Spleen (tissue), 11 donors: ENCODE measurements at regions not wholly inside any gene's neighbourhood (a gene's known extent, or its start where the extent isn't known, plus 50 kb on each side); places are given as distances from the start of the nearest gene placed in this dataset.

Experiments used
- DNase-seq: peaks from one replicate; pipeline ENCODE4 v3.0.0-alpha.2; 2020
- H3K27ac ChIP-seq, 8 donors: fragments of 200-600 bp; sonication (generic) in 7 of 8; 1 replicate in 4 of 8; 2 replicates in 4 of 8; pipeline versions ENCODE4 v1.5.0 to v1.8.0; 2016 to 2021; ENCODE audit warnings: inconsistent platforms in 4 of 8, mild to moderate bottlenecking in 4 of 8, moderate library complexity in 1 of 8
- H3K27me3 ChIP-seq, 7 donors: fragments of 200-600 bp; sonication (generic) in 6 of 7; replicated peaks in 1 of 7; 1 replicate in 4 of 7; 2 replicates in 3 of 7; pipeline versions ENCODE4 v1.5.0 to v1.8.0; 2016 to 2021; ENCODE audit warnings: inconsistent platforms in 3 of 7, mild to moderate bottlenecking in 1 of 7
- H3K36me3 ChIP-seq, 6 donors: fragments of 200-600 bp; sonication (generic) in 5 of 6; 1 replicate in 4 of 6; 2 replicates in 2 of 6; pipeline versions ENCODE4 v1.5.0 to v1.8.0; 2016 to 2021; ENCODE audit warnings: inconsistent platforms in 2 of 6
- H3K4me1 ChIP-seq, 6 donors: fragments of 200-600 bp; sonication (generic) in 5 of 6; 1 replicate in 3 of 6; 2 replicates in 3 of 6; pipeline versions ENCODE4 v1.5.0 to v1.8.0; 2016 to 2021; ENCODE audit warnings: inconsistent platforms in 3 of 6
- H3K4me3 ChIP-seq, 8 donors: fragments of 200-600 bp; sonication (generic) in 7 of 8; 1 replicate in 4 of 8; 2 replicates in 4 of 8; pipeline versions ENCODE4 v1.5.0 to v1.8.0; 2016 to 2021; ENCODE audit warnings: inconsistent platforms in 4 of 8, mild to moderate bottlenecking in 4 of 8, moderate library complexity in 2 of 8
- H3K9me3 ChIP-seq, 8 donors: fragments of 200-600 bp; sonication (generic) in 7 of 8; 1 replicate in 4 of 8; 2 replicates in 4 of 8; pipeline versions ENCODE4 v1.5.0 to v1.8.0; 2016 to 2021; ENCODE audit warnings: inconsistent platforms in 4 of 8
- CTCF ChIP-seq, 11 experiments: fragments of 200-600 bp in 7 of 11; fragments of 450-650 bp in 4 of 11; sonication (generic) in 4 of 11; IDR thresholded peaks in 8 of 11; conservative IDR thresholded peaks in 3 of 11; 1 replicate in 7 of 11; 2 replicates in 4 of 11; pipeline versions ENCODE4 v1.4.0 to v1.8.0; 2016 to 2021; ENCODE audit warnings: antibody characterized with exemption in 11 of 11, inconsistent platforms in 4 of 11, mild to moderate bottlenecking in 1 of 11
- POLR2A ChIP-seq, 3 donors: fragments of 450-650 bp; IDR thresholded peaks; one replicate each; pipeline ENCODE4 v1.5.1; 2017; ENCODE audit warnings: antibody characterized with exemption in 3 of 3, mild to moderate bottlenecking in 1 of 3
- POLR2AphosphoS5 ChIP-seq, 3 donors: sonication (generic); formaldehyde crosslinking; IDR thresholded peaks; one replicate each; pipeline ENCODE4 v1.5.1; 2017; ENCODE audit warnings: antibody characterized with exemption in 3 of 3
- WGBS, 5 donors: extraction: QIAGEN DNeasy Blood & Tissue Kit in 3 of 5; methylation state at CpG; one replicate each; pipeline versions ENCODE4 v1.1.5 to v1.1.7; 2013 to 2018; 5-methylcytosine and 5-hydroxymethylcytosine counted together
- intact Hi-C: fragments of 100-400 bp; cut with DNase I; formaldehyde crosslinking; loops from one replicate; pipeline ENCODE4 v1.15.0; 2023; ENCODE audit warnings: low total_unique reads
- donor health status: healthy with polysubstance abuse.
- donor health status: DM: no; HTN: no; CAD: no; lungs with moderate emphysema.
- donor health status: DM: no; HTN: no; CAD: no.
- donor health status: Bipolar disorder and iron deficiency.
- donor health status: healthy.
- donor health status: DM: no; HTN: no; CAD: no.
- donor health status: DM: yes; HTN: yes; CAD: no.

GRCh38 chr22:44380756-44381486 is 68.2 kb upstream of the SHISAL1 start:
- 76 to 85% (median 80%) methylated on average over 12 to 15 of the region's 15 CpGs for WGBS, 5 donors
- Histone ChIP-seq H3K36me3 (no peaks in the 10 kb centered on the region), H3K27ac (no peak overlapping the region), H3K27me3 (peaks cover 0 to 44% (median 0%) of the 10 kb centered on the region in 7 donors), H3K9me3 (peaks cover 0 to 27% (median 25%) of the 10 kb centered on the region in 8 donors), H3K4me1 (no peaks in the 10 kb centered on the region), H3K4me3 (no peak overlapping the region)
- intact Hi-C loops = no loop called here
- peak; percentile 58 for DNase-seq
- TF ChIP-seq POLR2A (IDR thresholded peaks at IDR 0.05) (no peak), POLR2AphosphoS5 (IDR thresholded peaks at IDR 0.05) (no peak), CTCF (IDR thresholded peaks at IDR 0.05 in 8 of 11, conservative IDR thresholded peaks at IDR 0.05 in 3 of 11) (no peak)

GRCh38 chr22:44379817-44380755 is 67.3 kb upstream of the SHISAL1 start:
- Histone ChIP-seq H3K27me3 (peaks cover 0 to 37% (median 0%) of the 10 kb centered on the region in 7 donors), H3K9me3 (peaks cover 0 to 34% (median 33%) of the 10 kb centered on the region in 8 donors), H3K4me3 (no peak overlapping the region), H3K27ac (no peak overlapping the region), H3K4me1 (no peaks in the 10 kb centered on the region), H3K36me3 (no peaks in the 10 kb centered on the region)
- intact Hi-C loops = no loop called here
- no peak for TF ChIP-seq CTCF (IDR thresholded peaks at IDR 0.05 in 8 of 11, conservative IDR thresholded peaks at IDR 0.05 in 3 of 11)
- TF ChIP-seq POLR2A (IDR thresholded peaks at IDR 0.05) = no peak
- TF ChIP-seq POLR2AphosphoS5 (IDR thresholded peaks at IDR 0.05) = no peak
- WGBS, 5 donors = 75 to 86% (median 77%) methylated on average over 13 to 14 of the region's 14 CpGs
- peak; percentile 37 for DNase-seq

- TF ChIP-seq CTCF (IDR thresholded peaks at IDR 0.05 in 8 of 11, conservative IDR thresholded peaks at IDR 0.05 in 3 of 11) = no peak
- TF ChIP-seq POLR2AphosphoS5 (IDR thresholded peaks at IDR 0.05) = no peak
- TF ChIP-seq POLR2A (IDR thresholded peaks at IDR 0.05) = no peak
- Histone ChIP-seq H3K27me3 (peaks cover 0 to 35% (median 0%) of the 10 kb centered on the region in 7 donors), H3K27ac (no peak overlapping the region), H3K36me3 (no peaks in the 10 kb centered on the region), H3K4me1 (no peaks in the 10 kb centered on the region), H3K4me3 (no peak overlapping the region), H3K9me3 (peaks cover 0 to 45% (median 44%) of the 10 kb centered on the region in 8 donors)
- no peak for DNase-seq
- intact Hi-C loops = no loop called here
Observed at GRCh38 chr22:44378380-44378779, 65.6 kb upstream of the SHISAL1 start.

- DNase-seq = no peak
- TF ChIP-seq POLR2A (IDR thresholded peaks at IDR 0.05) (no peak), POLR2AphosphoS5 (IDR thresholded peaks at IDR 0.05) (no peak), CTCF (IDR thresholded peaks at IDR 0.05 in 8 of 11, conservative IDR thresholded peaks at IDR 0.05 in 3 of 11) (no peak)
- WGBS, 5 donors = 57 to 73% (median 62%) methylated on average over 1 of the region's 1 CpG
- intact Hi-C loops = no loop called here
- peaks cover 0 to 50% (median 44%) of the 10 kb centered on the region in 8 donors for H3K9me3 ChIP-seq
- H3K4me3 ChIP-seq = no peak overlapping the region
- H3K4me1 ChIP-seq = no peaks in the 10 kb centered on the region
- H3K27me3 ChIP-seq = peaks cover 0 to 8% (median 0%) of the 10 kb centered on the region in 7 donors
- H3K27ac ChIP-seq = no peak overlapping the region
- H3K36me3 ChIP-seq = no peaks in the 10 kb centered on the region
Observed at GRCh38 chr22:44375451-44375850, 62.7 kb upstream of the SHISAL1 start.
